OCI-LY7 (cell line): ENCODE measurements at regions not wholly inside any gene's neighbourhood (a gene's known extent, or its start where the extent isn't known, plus 50 kb on each side); places are given as distances from the start of the nearest gene placed in this dataset.
"Not testable (repeated sequence)": the region's sequence is repeated elsewhere in the genome, so short reads cannot be mapped to it uniquely, and the experiment has no call there.

ENCODE experiments used
- BruUV-seq: library from RNA; stranded (reverse); fragments of 400-500 nt; replicated peaks from 2 replicates; lab custom pipeline; 2021; lab: Mats Ljungman, UMichigan
- CTCF ChIA-PET: fragments of 300-600 bp; sonication (Branson Sonifier 250); formaldehyde crosslinking; loops from one replicate; lab custom pipeline; 2022; ENCODE audit warnings: antibody characterized with exemption; ENCODE audit not compliant: unreplicated experiment; lab: Charles Lee
- POLR2A ChIA-PET: fragments of 300-600 bp; sonication (Branson Sonifier 250); formaldehyde crosslinking; loops from one replicate; lab custom pipeline; 2022; ENCODE audit warnings: antibody characterized with exemption; lab: Charles Lee
- DNase-seq: peaks from one replicate; pipeline ENCODE4 v3.0.0-alpha.2; 2015; ENCODE audit warnings: low spot score
- H2AFZ ChIP-seq: fragments of 200-600 bp; sonication (generic), shearing (Covaris generic); 2 replicates; pipeline ENCODE4 v1.6.1; 2014; ENCODE audit warnings: mild to moderate bottlenecking, antibody characterized with exemption, low read length, moderate library complexity
- H3K27ac ChIP-seq: fragments of 200-600 bp; sonication (generic); 2 replicates; pipeline ENCODE4 v1.5.1; 2014; ENCODE audit warnings: mixed run types, low read depth, mild to moderate bottlenecking, moderate library complexity, low read length, inconsistent platforms; ENCODE audit not compliant: poor library complexity, severe bottlenecking
- H3K36me3 ChIP-seq: fragments of 200-600 bp; sonication (generic); 2 replicates; pipeline ENCODE4 v1.6.1; 2014; ENCODE audit warnings: mild to moderate bottlenecking, antibody characterized with exemption, low read length, moderate library complexity, mixed read lengths; ENCODE audit not compliant: insufficient read depth
- H3K4me1 ChIP-seq: fragments of 200-600 bp; sonication (generic); 2 replicates; pipeline ENCODE4 v1.5.1; 2014; ENCODE audit warnings: mild to moderate bottlenecking, low read length; ENCODE audit not compliant: insufficient read depth, poor library complexity, severe bottlenecking
- H3K4me2 ChIP-seq: fragments of 200-600 bp; sonication (generic); 2 replicates; pipeline ENCODE4 v1.6.1; 2014; ENCODE audit warnings: mild to moderate bottlenecking, low read length
- H3K4me3 ChIP-seq: fragments of 200-600 bp; sonication (generic); 2 replicates; pipeline ENCODE4 v1.5.1; 2014; ENCODE audit warnings: mild to moderate bottlenecking, low read depth, low read length; ENCODE audit not compliant: poor library complexity, severe bottlenecking
- H3K79me2 ChIP-seq: fragments of 200-600 bp; sonication (generic); 2 replicates; pipeline ENCODE4 v1.6.1; 2016; ENCODE audit warnings: low read depth, mild to moderate bottlenecking, low read length, moderate library complexity, mixed read lengths; ENCODE audit not compliant: insufficient read depth
- H3K9me2 ChIP-seq: fragments of 200-600 bp; sonication (generic); 2 replicates; pipeline ENCODE4 v1.6.1; 2016; ENCODE audit warnings: mild to moderate bottlenecking, low read length, mixed read lengths; ENCODE audit not compliant: insufficient read depth
- H3K9me3 ChIP-seq: fragments of 200-600 bp; sonication (generic); 2 replicates; pipeline ENCODE4 v1.6.1; 2014; ENCODE audit warnings: mild to moderate bottlenecking, mixed run types, low read length, mixed read lengths
- H4K20me1 ChIP-seq: fragments of 200-600 bp; sonication (generic); 2 replicates; pipeline ENCODE4 v1.6.1; 2014; ENCODE audit warnings: mild to moderate bottlenecking, antibody characterized with exemption, low read length, moderate library complexity, mixed read lengths; ENCODE audit not compliant: insufficient read depth
- CTCF ChIP-seq: fragments of 200-600 bp; sonication (generic); conservative IDR thresholded peaks from 2 replicates; pipeline ENCODE4 v1.5.1; 2014; ENCODE audit warnings: mild to moderate bottlenecking, antibody characterized with exemption, low read length, moderate library complexity, mixed read lengths
- EZH2phosphoT487 ChIP-seq: fragments of 200-600 bp; sonication (generic); IDR thresholded peaks from 2 replicates; pipeline ENCODE4 v1.6.1; 2018; ENCODE audit warnings: low read depth, borderline replicate concordance, mild to moderate bottlenecking, mixed run types, antibody characterized with exemption, low read length, moderate library complexity, mixed read lengths
- intact Hi-C: fragments of 100-400 bp; cut with micrococcal nuclease; formaldehyde crosslinking; loops from one replicate; pipeline ENCODE4 v1.10.0; 2022; ENCODE audit not compliant: unreplicated experiment

- no peak for DNase-seq
- Histone ChIP-seq H3K36me3 (no peaks in the 10 kb centered on the region), H3K4me2 (no peak overlapping the region), H4K20me1 (no peaks in the 10 kb centered on the region), H3K4me1 (no peaks in the 10 kb centered on the region), H3K9me2 (0 out of 2 replicates have a peak, but pooled peaks cover 4% of the 10 kb centered on the region), H3K4me3 (no peak overlapping the region), H3K9me3 (no peaks in the 10 kb centered on the region), H3K27ac (no peak overlapping the region), H2AFZ (no peak overlapping the region), H3K79me2 (no peaks in the 10 kb centered on the region)
- no peak for TF ChIP-seq EZH2phosphoT487
- TF ChIP-seq CTCF: no peak
- ChIA-PET POLR2A (interaction anchor here (0.6 kb wide), 1 partner anchor 440 kb away, joined by 3 read pairs; no protein-coding TSS in a partner anchor), CTCF (no interaction called here)
- no TSS peak for BruUV-seq
- intact Hi-C loops: no loop called here
These were observed 93.9 kb downstream of the BUD13 start for GRCh38 chr11:116678887-116679286.

- H3K4me1 ChIP-seq, H3K27ac ChIP-seq, H3K36me3 ChIP-seq, H3K4me2 ChIP-seq, H3K4me3 ChIP-seq, intact Hi-C loops, H3K79me2 ChIP-seq, CTCF ChIA-PET, POLR2A ChIA-PET, H3K9me3 ChIP-seq, DNase-seq, H4K20me1 ChIP-seq, BruUV-seq, H2AFZ ChIP-seq, H3K9me2 ChIP-seq: not testable (repeated sequence)
These were observed 105.5 kb downstream of the BUD13 start for GRCh38 chr11:116667318-116667717.

- H3K4me2 ChIP-seq, CTCF ChIA-PET, H3K4me3 ChIP-seq, H3K79me2 ChIP-seq, DNase-seq, POLR2A ChIA-PET, H3K9me3 ChIP-seq, H3K4me1 ChIP-seq, H3K27ac ChIP-seq, BruUV-seq, H4K20me1 ChIP-seq, H3K9me2 ChIP-seq, H2AFZ ChIP-seq, H3K36me3 ChIP-seq, intact Hi-C loops: not testable (repeated sequence)
These were observed 106.0 kb downstream of the BUD13 start for GRCh38 chr11:116666673-116667249.

GRCh38 chr11:116665523-116665922 lies 107.3 kb downstream of the BUD13 start:
- no peak for DNase-seq
- Histone ChIP-seq H3K27ac (no peak overlapping the region), H3K9me2 (no peaks in the 10 kb centered on the region), H4K20me1 (no peaks in the 10 kb centered on the region), H3K4me3 (no peak overlapping the region), H3K36me3 (no peaks in the 10 kb centered on the region), H3K9me3 (no peaks in the 10 kb centered on the region), H3K4me2 (no peak overlapping the region), H2AFZ (no peak overlapping the region), H3K79me2 (no peaks in the 10 kb centered on the region), H3K4me1 (no peaks in the 10 kb centered on the region)
- intact Hi-C loops: no loop called here
- ChIA-PET POLR2A (no interaction called here), CTCF (no interaction called here)
- no TSS peak for BruUV-seq
- TF ChIP-seq EZH2phosphoT487 (no peak), CTCF (no peak)
